ENCODE measurements at regions not wholly inside any gene's neighbourhood (a gene's known extent, or its start where the extent isn't known, plus 50 kb on each side); places are given as distances from the start of the nearest gene placed in this dataset.

GRCh38 chr11:19433791-19434190, 193.0 kb upstream of the E2F8 start:
- ChIA-PET POLR2A (ENCODE audit: partially characterized antibody) (no interaction called here), CTCF (ENCODE audit: partially characterized antibody) (interaction anchor here (0.9 to 1.9 kb wide), 2 partner anchors 9 to 127 kb away, joined by 3 to 5 read pairs; no protein-coding TSS in a partner anchor)
- H3K9ac ChIP-seq (replicated peaks in 1 of 4; ENCODE audit: extremely low read depth in 1 of 4, low read depth in 3 of 4, low read length in 3 of 4) = no peak overlapping the region
- H2BK15ac ChIP-seq (ENCODE audit: low read length) = no peak overlapping the region
- no peak overlapping the region for H3K4ac ChIP-seq (replicated peaks; ENCODE audit: insufficient read length, low read depth, low read length)
- H4K5ac ChIP-seq (ENCODE audit: insufficient read length, low read depth, low read length) = no peak overlapping the region
- H3K79me2 ChIP-seq (ENCODE audit: control insufficient read depth in 1 of 2, insufficient read depth in 2 of 2, low read length in 2 of 2) = no peaks in the 10 kb centered on the region
- no peak overlapping the region for H4K91ac ChIP-seq (replicated peaks; ENCODE audit: insufficient read length, low read length)
- no peak overlapping the region for H2BK12ac ChIP-seq (ENCODE audit: low read depth, low read length)
- H3K4me1 ChIP-seq (replicated peaks in 1 of 4; ENCODE audit: control insufficient read depth in 3 of 4, insufficient read depth in 4 of 4, low read length in 3 of 4) = peaks cover 2 to 16% (median 6%) of the 10 kb centered on the region in 4 experiments; a peak in 6 of 7 replicates
- H3K9me3 ChIP-seq (ENCODE audit: insufficient read depth in 2 of 2, low read depth in 1 of 2, low read length in 1 of 2) = no peaks in the 10 kb centered on the region
- no peak overlapping the region for H2AK5ac ChIP-seq (ENCODE audit: low read depth, low read length)
- H3K56ac ChIP-seq (replicated peaks; ENCODE audit: insufficient read length, low read depth, low read length) = no peak overlapping the region
- H3K27me3 ChIP-seq (replicated peaks in 1 of 4; ENCODE audit: control insufficient read depth in 3 of 4, extremely low read depth in 1 of 4, insufficient read depth in 3 of 4, low read length in 3 of 4) = 0 out of 7 replicates have a peak, but pooled peaks cover 0 to 2% (median 0%) of the 10 kb centered on the region in 4 experiments
- H2BK5ac ChIP-seq (ENCODE audit: low read depth, low read length) = no peak overlapping the region
- no peak overlapping the region for H3K4me2 ChIP-seq (ENCODE audit: insufficient read depth in 1 of 2, low read depth in 2 of 2, low read length in 2 of 2)
- H4K20me1 ChIP-seq (replicated peaks in 1 of 2; ENCODE audit: control insufficient read depth in 1 of 2, insufficient read depth in 2 of 2, low read length in 2 of 2) = no peaks in the 10 kb centered on the region
- no peak overlapping the region for H2BK20ac ChIP-seq (ENCODE audit: low read length)
- TF ChIP-seq CHD1 (IDR thresholded peaks at IDR 0.05; ENCODE audit: low read depth, low read length) (no peak), RXRA (IDR thresholded peaks at IDR 0.05; ENCODE audit: insufficient read depth, low read depth, low read length) (no peak), RFX5 (IDR thresholded peaks at IDR 0.05; ENCODE audit: borderline replicate concordance, low read depth, low read length) (no peak), BRCA1 (IDR thresholded peaks at IDR 0.05; ENCODE audit: low read depth, low read length) (no peak), GABPA (IDR thresholded peaks at IDR 0.05; ENCODE audit: borderline replicate concordance, insufficient read depth, low read length) (no peak)
- no peaks in the 10 kb centered on the region for H3K23me2 ChIP-seq (ENCODE audit: low read depth, low read length)
- H3K14ac ChIP-seq (ENCODE audit: insufficient read length) = no peak overlapping the region
- no peaks in the 10 kb centered on the region for H3K36me3 ChIP-seq (ENCODE audit: control insufficient read depth in 2 of 4, insufficient read depth in 4 of 4, low read length in 3 of 4)
- H3K4me3 ChIP-seq (ENCODE audit: extremely low read depth in 1 of 4, insufficient read depth in 2 of 4, low read depth in 3 of 4, low read length in 4 of 4) = no peak overlapping the region
- no peak overlapping the region for H4K8ac ChIP-seq (ENCODE audit: extremely low read depth, insufficient read depth, low read length)
- H3K79me1 ChIP-seq (ENCODE audit: low read depth, low read length) = no peaks in the 10 kb centered on the region
- no peak overlapping the region for H2BK120ac ChIP-seq (replicated peaks; ENCODE audit: low read depth, low read length)
- FAIRE-seq (no peak), DNase-seq (ENCODE audit: low read depth in 1 of 2, low spot score in 2 of 2) (no peak)
- WGBS, 2 experiments (ENCODE audit: extremely low coverage in 1 of 2, insufficient coverage in 1 of 2, insufficient read length in 1 of 2, insufficient replicate concordance in 2 of 2, low coverage in 1 of 2, low lambda C conversion rate in 2 of 2, missing lambda C conversion rate in 1 of 2) = 96% methylated on average over 1 of the region's 1 CpG; no CpG with 5 or more reads in 1 of the 2 experiments
- H3K18ac ChIP-seq (ENCODE audit: extremely low read depth, low read length) = no peak overlapping the region
- no peak overlapping the region for H3K23ac ChIP-seq (ENCODE audit: insufficient read length)
- no peak overlapping the region for H3K27ac ChIP-seq (ENCODE audit: low read depth, low read length)
- no peak overlapping the region for H2AFZ ChIP-seq (ENCODE audit: low read length)
